K562 (cell line): ENCODE measurements at regions not wholly inside any gene's neighbourhood (a gene's known extent, or its start where the extent isn't known, plus 50 kb on each side); places are given as distances from the start of the nearest gene placed in this dataset.

Experiments used
- ATAC-seq: fragments of 200-7000 bp; cut with Tn5 transposase; 3 replicates; pipeline ENCODE4 v1.9.1; 2020; ENCODE audit warnings: moderate library complexity
- BruUV-seq: library from RNA; stranded (reverse); fragments of 400-500 nt; replicated peaks from 2 replicates; lab custom pipeline; 2021; lab: Mats Ljungman, UMichigan
- CTCF ChIA-PET: fragments of 300-600 bp; formaldehyde crosslinking; extraction: SDS; loops from one replicate; lab custom pipeline; 2021; ENCODE audit warnings: low intra/inter-chr PET ratio; lab: Yijun Ruan, JAX
- POLR2A ChIA-PET: fragments of 300-600, 350-650 bp; sonication (Branson Sonifier 250); formaldehyde crosslinking; extraction: SDS; loops from one replicate; lab custom pipeline; 2021; ENCODE audit warnings: antibody characterized with exemption, inconsistent platforms; lab: Yijun Ruan, JAX
- DNase-seq, 4 experiments: peaks; one replicate each; pipeline versions ENCODE4 v3.0.0 to v3.0.0-alpha.2; 2011 to 2018; ENCODE audit warnings: low spot score in 3 of 4, mixed read lengths in 3 of 4; ENCODE audit errors: extremely low read depth in 1 of 4
- FAIRE-seq: peaks from 2 replicates; lab custom pipeline; 2011; peaks lifted over from hg19 to GRCh38; lab: Jason Lieb, UNC
- H2AFZ ChIP-seq: 2 replicates; pipeline ENCODE4 v1.6.0; 2011; ENCODE audit warnings: low read depth, low read length, control low read depth, inconsistent platforms
- H3K27ac ChIP-seq: fragments of 200-600 bp; 3 replicates; pipeline ENCODE4 v1.8.0; 2011; ENCODE audit warnings: low read depth, mild to moderate bottlenecking, control low read depth, inconsistent platforms, low read length, moderate library complexity, mixed read lengths; ENCODE audit errors: extremely low read depth
- H3K27me3 ChIP-seq, 2 experiments: fragments of 300-600 bp in 1 of 2; 2 replicates in 1 of 2; 3 replicates in 1 of 2; pipeline versions ENCODE4 v1.6.0 to v1.8.0; 2011; ENCODE audit warnings: inconsistent platforms in 2 of 2, low read length in 2 of 2, mild to moderate bottlenecking in 1 of 2, mixed read lengths in 1 of 2, moderate library complexity in 1 of 2; ENCODE audit not compliant: control insufficient read depth in 2 of 2, insufficient read depth in 2 of 2
- H3K36me3 ChIP-seq: fragments of 300-600 bp; 3 replicates; pipeline ENCODE4 v1.8.0; 2011; ENCODE audit warnings: mild to moderate bottlenecking, low read length, inconsistent platforms; ENCODE audit not compliant: control insufficient read depth, insufficient read depth
- H3K4me1 ChIP-seq, 2 experiments: fragments of 200-600 bp in 1 of 2; replicated peaks in 1 of 2; 2 replicates in 1 of 2; 3 replicates in 1 of 2; pipeline versions ENCODE4 v1.5.1 to v1.8.0; 2011; ENCODE audit warnings: inconsistent platforms in 2 of 2, low read length in 2 of 2, mild to moderate bottlenecking in 1 of 2, mixed read lengths in 1 of 2, moderate library complexity in 1 of 2; ENCODE audit not compliant: control insufficient read depth in 2 of 2, insufficient read depth in 2 of 2
- H3K4me2 ChIP-seq: 2 replicates; pipeline ENCODE4 v1.6.1; 2011; ENCODE audit warnings: low read length, control low read depth, inconsistent platforms, mixed read lengths; ENCODE audit not compliant: insufficient read depth
- H3K4me3 ChIP-seq: fragments of 200-600 bp; sonication (generic), shearing (Covaris generic); 2 replicates; pipeline ENCODE4 v1.5.1; 2016; ENCODE audit warnings: control low read depth, inconsistent platforms
- H3K79me2 ChIP-seq: fragments of 200-600 bp; 3 replicates; pipeline ENCODE4 v1.8.0; 2011; ENCODE audit warnings: low read length, inconsistent platforms; ENCODE audit not compliant: control insufficient read depth, insufficient read depth
- H3K9ac ChIP-seq, 2 experiments: 2 replicates each; pipeline versions ENCODE4 v1.6.0 to v1.6.1; 2011; ENCODE audit warnings: low read depth in 2 of 2, low read length in 2 of 2, control low read depth in 1 of 2, inconsistent platforms in 1 of 2, mild to moderate bottlenecking in 1 of 2, mixed read lengths in 1 of 2; ENCODE audit not compliant: insufficient read depth in 1 of 2
- H3K9me1 ChIP-seq: one replicate; pipeline ENCODE4 v1.6.0; 2011; ENCODE audit warnings: inconsistent platforms, mild to moderate bottlenecking, low read length, moderate library complexity; ENCODE audit not compliant: control insufficient read depth, insufficient read depth
- H3K9me3 ChIP-seq: replicated peaks from 2 replicates; pipeline ENCODE4 v1.5.1; 2011; ENCODE audit warnings: low read depth, low read length, inconsistent platforms; ENCODE audit not compliant: control insufficient read depth, insufficient read depth
- H4K20me1 ChIP-seq: replicated peaks from 2 replicates; pipeline ENCODE4 v1.6.1; 2011; ENCODE audit warnings: low read length, inconsistent platforms, mixed read lengths; ENCODE audit not compliant: control insufficient read depth, insufficient read depth
- ADNP ChIP-seq: fragments of 200-800 bp; sonication (Bioruptor generic); IDR thresholded peaks from 2 replicates; pipeline ENCODE4 v1.6.1; 2016; ENCODE audit warnings: missing genetic modification characterization, missing compliant biosample characterization
- FOXA1 ChIP-seq: fragments of 450-650 bp; IDR thresholded peaks from 2 replicates; pipeline ENCODE4 v1.6.1; 2016; ENCODE audit warnings: mild to moderate bottlenecking, borderline replicate concordance
- GABPA ChIP-seq: fragments of 200-800 bp; sonication (Bioruptor generic); conservative IDR thresholded peaks from 2 replicates; pipeline ENCODE4 v1.6.1; 2016; ENCODE audit warnings: low read depth, missing genetic modification characterization, missing compliant biosample characterization
- MTA3 ChIP-seq: fragments of 450-650 bp; formaldehyde crosslinking; IDR thresholded peaks from 2 replicates; pipeline ENCODE4 v1.6.1; 2017; ENCODE audit warnings: mild to moderate bottlenecking, borderline replicate concordance
- SAP30 ChIP-seq: fragments of 200-600 bp; sonication (generic); IDR thresholded peaks from 2 replicates; pipeline ENCODE4 v1.6.1; 2012; ENCODE audit warnings: borderline replicate concordance, low read depth, mild to moderate bottlenecking, moderate library complexity, low read length, control low read depth, inconsistent platforms; ENCODE audit not compliant: insufficient read depth, poor library complexity, severe bottlenecking
- SPI1 ChIP-seq: IDR thresholded peaks from 2 replicates; pipeline ENCODE4 v1.6.1; 2011; ENCODE audit warnings: low read depth, low read length, control low read depth, borderline replicate concordance
- TBL1XR1 ChIP-seq, 2 experiments: IDR thresholded peaks; 2 replicates each; pipeline ENCODE4 v1.6.1; 2012; ENCODE audit warnings: improper control_type of control experiment in 2 of 2, low read length in 2 of 2, mild to moderate bottlenecking in 1 of 2
- ZC3H11A ChIP-seq: IDR thresholded peaks from 2 replicates; pipeline ENCODE4 v1.6.1; 2012; ENCODE audit warnings: low read depth, low read length, improper control_type of control experiment
- ZNF41 ChIP-seq: fragments of 250-450 bp; sonication (Bioruptor Pico); conservative IDR thresholded peaks from 2 replicates; pipeline ENCODE4 v1.4.0; 2020; ENCODE audit warnings: mild to moderate bottlenecking
- ZNF668 ChIP-seq: fragments of 250-450 bp; sonication (Bioruptor Pico); IDR thresholded peaks from 2 replicates; pipeline ENCODE4 v1.8.0; 2022; ENCODE audit warnings: mild to moderate bottlenecking, inconsistent platforms
- WGBS: fragments of 100-300 bp; shearing (Covaris generic); methylation state at CpG from one replicate; pipeline ENCODE4 v1.1.6; 2016; ENCODE audit warnings: low coverage, mixed read lengths; ENCODE audit not compliant: insufficient coverage; ENCODE audit errors: missing lambda C conversion rate; 5-methylcytosine and 5-hydroxymethylcytosine counted together
- in situ Hi-C: fragments of 300-500 bp; cut with MboI; formaldehyde crosslinking; loops from 4 replicates; pipeline ENCODE4 v1.15.0; 2018; ENCODE audit warnings: inconsistent platforms, mixed read lengths
- intact Hi-C: fragments of 100-400 bp; cut with micrococcal nuclease; formaldehyde crosslinking; loops from 2 replicates; pipeline ENCODE4 v1.14.2; 2022
- TF ChIP-seq, protein P1 (sequence below): sonication (generic); formaldehyde crosslinking; IDR thresholded peaks from 2 replicates; pipeline ENCODE4 v1.8.0; 2023; ENCODE audit warnings: mild to moderate bottlenecking, missing genetic modification reagents
- TF ChIP-seq, protein P2 (sequence below): sonication (generic); formaldehyde crosslinking; IDR thresholded peaks from 2 replicates; pipeline ENCODE4 v1.9.0; 2022; ENCODE audit warnings: mild to moderate bottlenecking, missing genetic modification reagents
- TF ChIP-seq, protein P3 (sequence below): fragments of 200-800 bp; sonication (Bioruptor generic); IDR thresholded peaks from 2 replicates; pipeline ENCODE4 v1.6.1; 2016; ENCODE audit warnings: missing genetic modification characterization, missing compliant biosample characterization
- TF ChIP-seq, protein P4 (sequence below): fragments of 450-650 bp; IDR thresholded peaks from 2 replicates; pipeline ENCODE4 v1.6.1; 2016

DNA sequence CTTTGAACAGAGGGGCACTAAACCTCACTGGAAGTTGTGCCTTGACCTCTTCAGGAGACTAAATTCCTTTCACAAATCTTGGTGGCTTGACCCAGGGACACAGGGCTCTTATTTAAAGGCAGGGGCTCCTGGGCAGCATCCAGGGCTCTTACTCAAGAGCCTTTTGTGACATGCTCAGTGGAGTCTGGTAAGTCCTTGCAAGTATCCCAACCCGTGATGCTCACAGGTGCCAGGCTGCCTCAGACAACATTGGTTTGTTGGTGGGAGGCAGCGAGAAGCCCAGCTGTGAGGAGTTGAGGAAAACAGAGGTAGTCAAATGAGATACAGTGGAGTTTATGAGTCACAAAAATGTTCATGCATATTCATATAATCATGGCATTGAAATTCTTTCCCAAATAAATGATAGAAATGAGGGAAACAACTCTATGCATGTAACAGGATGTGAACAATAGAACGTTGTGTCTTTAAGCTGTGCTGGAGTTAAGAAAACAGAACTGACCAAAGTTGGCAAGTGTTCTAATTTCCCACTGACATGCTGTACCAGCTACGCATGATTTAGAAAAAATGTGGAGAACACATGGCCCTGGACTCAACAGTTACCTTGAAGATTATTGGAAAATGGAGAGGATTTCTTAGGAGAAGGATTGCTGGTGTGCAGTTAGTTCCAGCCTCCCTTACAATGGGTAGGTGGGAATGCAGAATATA lies 654.5 kb upstream of the COBL start:
- Histone ChIP-seq H3K36me3 (no peaks in the 10 kb centered on the region), H3K27me3 (no peaks in the 10 kb centered on the region), H3K4me3 (no peak overlapping the region), H3K27ac (no peak overlapping the region), H3K79me2 (no peaks in the 10 kb centered on the region), H3K9me3 (no peaks in the 10 kb centered on the region), H3K4me2 (no peak overlapping the region), H3K9ac (no peak overlapping the region), H3K4me1 (no peaks in the 10 kb centered on the region; a peak in 1 of 5 replicates), H2AFZ (no peak overlapping the region), H4K20me1 (no peaks in the 10 kb centered on the region), H3K9me1 (no peaks in the 10 kb centered on the region)
- FAIRE-seq, result no peak
- TF ChIP-seq ZNF41 (CRISPR knock-in tag) (no peak), ADNP (tag) (no peak), GABPA (tag) (no peak), SAP30 (no peak), FOXA1 (no peak), ZC3H11A (no peak), SPI1 (no peak), TBL1XR1 (IDR thresholded peaks at IDR 0.05; ENCODE audit: low read length in 2 of 2) (no peak), ZNF668 (no peak), MTA3 (no peak)
- TF ChIP-seq, protein P1, sequence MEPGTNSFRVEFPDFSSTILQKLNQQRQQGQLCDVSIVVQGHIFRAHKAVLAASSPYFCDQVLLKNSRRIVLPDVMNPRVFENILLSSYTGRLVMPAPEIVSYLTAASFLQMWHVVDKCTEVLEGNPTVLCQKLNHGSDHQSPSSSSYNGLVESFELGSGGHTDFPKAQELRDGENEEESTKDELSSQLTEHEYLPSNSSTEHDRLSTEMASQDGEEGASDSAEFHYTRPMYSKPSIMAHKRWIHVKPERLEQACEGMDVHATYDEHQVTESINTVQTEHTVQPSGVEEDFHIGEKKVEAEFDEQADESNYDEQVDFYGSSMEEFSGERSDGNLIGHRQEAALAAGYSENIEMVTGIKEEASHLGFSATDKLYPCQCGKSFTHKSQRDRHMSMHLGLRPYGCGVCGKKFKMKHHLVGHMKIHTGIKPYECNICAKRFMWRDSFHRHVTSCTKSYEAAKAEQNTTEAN (CRISPR knock-in tag), result no peak
- TF ChIP-seq, protein P2, sequence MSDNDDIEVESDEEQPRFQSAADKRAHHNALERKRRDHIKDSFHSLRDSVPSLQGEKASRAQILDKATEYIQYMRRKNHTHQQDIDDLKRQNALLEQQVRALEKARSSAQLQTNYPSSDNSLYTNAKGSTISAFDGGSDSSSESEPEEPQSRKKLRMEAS (CRISPR knock-in tag), result no peak
- TF ChIP-seq, protein P3, sequence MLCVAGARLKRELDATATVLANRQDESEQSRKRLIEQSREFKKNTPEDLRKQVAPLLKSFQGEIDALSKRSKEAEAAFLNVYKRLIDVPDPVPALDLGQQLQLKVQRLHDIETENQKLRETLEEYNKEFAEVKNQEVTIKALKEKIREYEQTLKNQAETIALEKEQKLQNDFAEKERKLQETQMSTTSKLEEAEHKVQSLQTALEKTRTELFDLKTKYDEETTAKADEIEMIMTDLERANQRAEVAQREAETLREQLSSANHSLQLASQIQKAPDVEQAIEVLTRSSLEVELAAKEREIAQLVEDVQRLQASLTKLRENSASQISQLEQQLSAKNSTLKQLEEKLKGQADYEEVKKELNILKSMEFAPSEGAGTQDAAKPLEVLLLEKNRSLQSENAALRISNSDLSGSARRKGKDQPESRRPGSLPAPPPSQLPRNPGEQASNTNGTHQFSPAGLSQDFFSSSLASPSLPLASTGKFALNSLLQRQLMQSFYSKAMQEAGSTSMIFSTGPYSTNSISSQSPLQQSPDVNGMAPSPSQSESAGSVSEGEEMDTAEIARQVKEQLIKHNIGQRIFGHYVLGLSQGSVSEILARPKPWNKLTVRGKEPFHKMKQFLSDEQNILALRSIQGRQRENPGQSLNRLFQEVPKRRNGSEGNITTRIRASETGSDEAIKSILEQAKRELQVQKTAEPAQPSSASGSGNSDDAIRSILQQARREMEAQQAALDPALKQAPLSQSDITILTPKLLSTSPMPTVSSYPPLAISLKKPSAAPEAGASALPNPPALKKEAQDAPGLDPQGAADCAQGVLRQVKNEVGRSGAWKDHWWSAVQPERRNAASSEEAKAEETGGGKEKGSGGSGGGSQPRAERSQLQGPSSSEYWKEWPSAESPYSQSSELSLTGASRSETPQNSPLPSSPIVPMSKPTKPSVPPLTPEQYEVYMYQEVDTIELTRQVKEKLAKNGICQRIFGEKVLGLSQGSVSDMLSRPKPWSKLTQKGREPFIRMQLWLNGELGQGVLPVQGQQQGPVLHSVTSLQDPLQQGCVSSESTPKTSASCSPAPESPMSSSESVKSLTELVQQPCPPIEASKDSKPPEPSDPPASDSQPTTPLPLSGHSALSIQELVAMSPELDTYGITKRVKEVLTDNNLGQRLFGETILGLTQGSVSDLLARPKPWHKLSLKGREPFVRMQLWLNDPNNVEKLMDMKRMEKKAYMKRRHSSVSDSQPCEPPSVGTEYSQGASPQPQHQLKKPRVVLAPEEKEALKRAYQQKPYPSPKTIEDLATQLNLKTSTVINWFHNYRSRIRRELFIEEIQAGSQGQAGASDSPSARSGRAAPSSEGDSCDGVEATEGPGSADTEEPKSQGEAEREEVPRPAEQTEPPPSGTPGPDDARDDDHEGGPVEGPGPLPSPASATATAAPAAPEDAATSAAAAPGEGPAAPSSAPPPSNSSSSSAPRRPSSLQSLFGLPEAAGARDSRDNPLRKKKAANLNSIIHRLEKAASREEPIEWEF (CRISPR knock-in tag), result no peak
- TF ChIP-seq, protein P4, sequence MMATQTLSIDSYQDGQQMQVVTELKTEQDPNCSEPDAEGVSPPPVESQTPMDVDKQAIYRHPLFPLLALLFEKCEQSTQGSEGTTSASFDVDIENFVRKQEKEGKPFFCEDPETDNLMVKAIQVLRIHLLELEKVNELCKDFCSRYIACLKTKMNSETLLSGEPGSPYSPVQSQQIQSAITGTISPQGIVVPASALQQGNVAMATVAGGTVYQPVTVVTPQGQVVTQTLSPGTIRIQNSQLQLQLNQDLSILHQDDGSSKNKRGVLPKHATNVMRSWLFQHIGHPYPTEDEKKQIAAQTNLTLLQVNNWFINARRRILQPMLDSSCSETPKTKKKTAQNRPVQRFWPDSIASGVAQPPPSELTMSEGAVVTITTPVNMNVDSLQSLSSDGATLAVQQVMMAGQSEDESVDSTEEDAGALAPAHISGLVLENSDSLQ, result no peak
- POLR2A ChIA-PET, result no interaction called here
- intact Hi-C loops, result no loop called here
- 5% methylated on average over 4 of the region's 4 CpGs for WGBS
- in situ Hi-C loops, result no loop called here
- CTCF ChIA-PET, result no interaction called here
- no TSS peak for BruUV-seq
- no peak for DNase-seq
- ATAC-seq, result no peak
